GM21723 (cell line): ENCODE measurements at regions not wholly inside any gene's neighbourhood (a gene's known extent, or its start where the extent isn't known, plus 50 kb on each side); places are given as distances from the start of the nearest gene placed in this dataset.

Experiments
- ATAC-seq: cut with Tn5 transposase; IDR thresholded peaks from one replicate; pipeline ENCODE4 v1.9.1; 2021; ENCODE audit warnings: mild to moderate bottlenecking, moderate library complexity; ENCODE audit not compliant: unreplicated experiment

- ATAC-seq, result no peak
These were observed 103.2 kb upstream of the IQSEC1 start for GRCh38 chr3:13176445-13176844.

GRCh38 chr3:13174803-13175135, 101.5 kb upstream of the IQSEC1 start:
- no peak for ATAC-seq

- ATAC-seq, result no peak
These were observed 101.0 kb upstream of the IQSEC1 start for GRCh38 chr3:13174011-13174802.

- no peak for ATAC-seq
These were observed 100.0 kb upstream of the IQSEC1 start for GRCh38 chr3:13173186-13173585.

GRCh38 chr3:13172644-13173013, 99.4 kb upstream of the IQSEC1 start:
- no peak for ATAC-seq

- ATAC-seq, result no peak
These were observed 98.7 kb upstream of the IQSEC1 start for GRCh38 chr3:13171704-13172643.

GRCh38 chr3:13170317-13170716, 97.1 kb upstream of the IQSEC1 start:
- ATAC-seq, result no peak

- no peak for ATAC-seq
These were observed 95.2 kb upstream of the IQSEC1 start for GRCh38 chr3:13168391-13168790.

- ATAC-seq, result no peak
These were observed 94.6 kb upstream of the IQSEC1 start for GRCh38 chr3:13167829-13168228.

- ATAC-seq, result no peak
These were observed 94.0 kb upstream of the IQSEC1 start for GRCh38 chr3:13167064-13167743.

- ATAC-seq, result no peak
These were observed 93.2 kb upstream of the IQSEC1 start for GRCh38 chr3:13166243-13167063.

GRCh38 chr3:13165576-13165975, 92.3 kb upstream of the IQSEC1 start:
- no peak for ATAC-seq

GRCh38 chr3:13164893-13165492, 91.8 kb upstream of the IQSEC1 start:
- no peak for ATAC-seq

GRCh38 chr3:13163848-13164382, 90.7 kb upstream of the IQSEC1 start:
- no peak for ATAC-seq

- no peak for ATAC-seq
These were observed 89.5 kb upstream of the IQSEC1 start for GRCh38 chr3:13162549-13163320.

GRCh38 chr3:13161771-13162535, 88.7 kb upstream of the IQSEC1 start:
- no peak for ATAC-seq

- no peak for ATAC-seq
These were observed 88.0 kb upstream of the IQSEC1 start for GRCh38 chr3:13161021-13161759.

GRCh38 chr3:13160619-13161018, 87.4 kb upstream of the IQSEC1 start:
- no peak for ATAC-seq
